HG03558 (cell line): ENCODE measurements at regions not wholly inside any gene's neighbourhood (a gene's known extent, or its start where the extent isn't known, plus 50 kb on each side); places are given as distances from the start of the nearest gene placed in this dataset.
"Not testable (repeated sequence)": the region's sequence is repeated elsewhere in the genome, so short reads cannot be mapped to it uniquely, and the experiment has no call there.

Experiments used
- ATAC-seq: cut with Tn5 transposase; IDR thresholded peaks from one replicate; pipeline ENCODE4 v1.9.1; 2021; ENCODE audit warnings: moderate number of reproducible peaks; ENCODE audit not compliant: unreplicated experiment; ENCODE audit errors: extremely low read depth

GRCh38 chr3:33954956-33955355 is 156.5 kb downstream of the PDCD6IP start:
- ATAC-seq: no peak

GRCh38 chr3:33956206-33956605 is 157.8 kb downstream of the PDCD6IP start:
- ATAC-seq: no peak

- no peak for ATAC-seq
Observed at GRCh38 chr3:33956776-33957175, 158.3 kb downstream of the PDCD6IP start.

- ATAC-seq: no peak
Observed at GRCh38 chr3:33957176-33957575, 158.7 kb downstream of the PDCD6IP start.

GRCh38 chr3:33958661-33959060 is 160.2 kb downstream of the PDCD6IP start:
- ATAC-seq: no peak

GRCh38 chr3:33962396-33962795 is 164.0 kb downstream of the PDCD6IP start:
- ATAC-seq: no peak

- not testable (repeated sequence) for ATAC-seq
Observed at GRCh38 chr3:33970180-33970579, 171.8 kb downstream of the PDCD6IP start.

GRCh38 chr3:33971055-33971454 is 172.6 kb downstream of the PDCD6IP start:
- no peak for ATAC-seq

- ATAC-seq: no peak
Observed at GRCh38 chr3:33975463-33975862, 177.0 kb downstream of the PDCD6IP start.

GRCh38 chr3:33977227-33977626 is 178.8 kb downstream of the PDCD6IP start:
- no peak for ATAC-seq

- ATAC-seq: no peak
Observed at GRCh38 chr3:33980252-33980651, 181.8 kb downstream of the PDCD6IP start.

- ATAC-seq: no peak
Observed at GRCh38 chr3:33982269-33982798, 183.9 kb downstream of the PDCD6IP start.

GRCh38 chr3:33982949-33983348 is 184.5 kb downstream of the PDCD6IP start:
- not testable (repeated sequence) for ATAC-seq

GRCh38 chr3:33989229-33989628 is 190.8 kb downstream of the PDCD6IP start:
- ATAC-seq: no peak

- ATAC-seq: no peak
Observed at GRCh38 chr3:33991673-33992072, 193.2 kb downstream of the PDCD6IP start.

- ATAC-seq: no peak
Observed at GRCh38 chr3:33993631-33994030, 195.2 kb downstream of the PDCD6IP start.

GRCh38 chr3:33994568-33994967 is 196.1 kb downstream of the PDCD6IP start:
- ATAC-seq: no peak

GRCh38 chr3:34000301-34000700 is 201.9 kb downstream of the PDCD6IP start:
- no peak for ATAC-seq

GRCh38 chr3:34001022-34001421 is 202.6 kb downstream of the PDCD6IP start:
- no peak for ATAC-seq

GRCh38 chr3:34001990-34002389 is 203.6 kb downstream of the PDCD6IP start:
- ATAC-seq: no peak

- ATAC-seq: no peak
Observed at GRCh38 chr3:34002569-34003100, 204.2 kb downstream of the PDCD6IP start.

GRCh38 chr3:34005886-34006285 is 207.5 kb downstream of the PDCD6IP start:
- ATAC-seq: no peak

GRCh38 chr3:34008191-34008590 is 209.8 kb downstream of the PDCD6IP start:
- ATAC-seq: no peak
